ENCODE measurements at regions not wholly inside any gene's neighbourhood (a gene's known extent, or its start where the extent isn't known, plus 50 kb on each side); places are given as distances from the start of the nearest gene placed in this dataset.

DNA sequence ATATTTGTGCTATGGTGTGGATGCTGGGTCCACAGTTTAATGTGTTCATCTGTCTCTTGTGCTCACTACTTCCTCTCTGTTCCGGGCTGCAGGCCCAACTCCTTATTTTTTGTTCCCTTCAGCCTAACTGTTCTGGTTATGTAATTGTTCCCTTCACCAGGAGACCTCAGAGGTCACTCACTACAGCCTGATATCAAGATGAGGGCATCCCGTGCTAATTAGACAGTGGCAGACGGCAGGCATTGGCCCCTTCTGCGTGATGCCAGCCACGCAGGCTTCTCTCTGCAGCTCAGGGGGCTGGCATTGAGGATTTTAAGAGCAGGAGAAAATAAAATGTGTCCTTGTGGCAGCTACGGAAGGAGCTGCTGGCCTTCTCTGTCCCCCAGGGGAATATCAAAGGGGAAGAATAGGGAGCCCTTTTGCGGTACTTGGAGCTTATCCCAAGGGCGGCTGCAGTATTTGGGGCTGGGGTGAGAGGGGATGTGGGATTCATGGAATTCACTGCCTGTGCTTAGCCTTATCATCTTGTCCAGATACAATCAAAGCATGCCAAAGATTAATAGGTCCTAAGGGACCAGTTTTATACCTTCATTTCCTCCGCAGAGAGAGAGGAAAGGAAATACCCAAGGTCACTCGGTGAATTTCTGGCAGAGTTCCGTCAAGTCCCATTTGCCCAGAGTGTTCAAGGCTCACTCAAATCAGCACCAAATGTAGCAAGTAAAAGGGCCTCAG, 53.3 kb upstream of the TRIB2 start:
- Histone ChIP-seq H3K4me2 (ENCODE audit: low read length) (no peak overlapping the region), H3K27me3 (ENCODE audit: control insufficient read depth, low read length) (no peaks in the 10 kb centered on the region), H3K4me3 (ENCODE audit: low read length) (no peak overlapping the region), H3F3A (ENCODE audit: control insufficient read depth, insufficient read depth) (no peaks in the 10 kb centered on the region), H3K27ac (ENCODE audit: low read depth, low read length) (no peak overlapping the region), H3K79me2 (ENCODE audit: control insufficient read depth, low read length) (no peaks in the 10 kb centered on the region), H3K9me2 (replicated peaks; ENCODE audit: control insufficient read depth, low read length) (no peaks in the 10 kb centered on the region), H3K36me3 (ENCODE audit: control insufficient read depth, low read length) (no peaks in the 10 kb centered on the region), H3K4me1 (ENCODE audit: control insufficient read depth, low read length) (no peaks in the 10 kb centered on the region), H3K9me3 (ENCODE audit: control insufficient read depth, insufficient read depth, low read length) (peaks cover 9% of the 10 kb centered on the region; the same call in 1 of the 2 replicates), H4K20me1 (ENCODE audit: control insufficient read depth, insufficient read depth, low read depth, low read length) (no peaks in the 10 kb centered on the region)
- TF ChIP-seq, protein P1, sequence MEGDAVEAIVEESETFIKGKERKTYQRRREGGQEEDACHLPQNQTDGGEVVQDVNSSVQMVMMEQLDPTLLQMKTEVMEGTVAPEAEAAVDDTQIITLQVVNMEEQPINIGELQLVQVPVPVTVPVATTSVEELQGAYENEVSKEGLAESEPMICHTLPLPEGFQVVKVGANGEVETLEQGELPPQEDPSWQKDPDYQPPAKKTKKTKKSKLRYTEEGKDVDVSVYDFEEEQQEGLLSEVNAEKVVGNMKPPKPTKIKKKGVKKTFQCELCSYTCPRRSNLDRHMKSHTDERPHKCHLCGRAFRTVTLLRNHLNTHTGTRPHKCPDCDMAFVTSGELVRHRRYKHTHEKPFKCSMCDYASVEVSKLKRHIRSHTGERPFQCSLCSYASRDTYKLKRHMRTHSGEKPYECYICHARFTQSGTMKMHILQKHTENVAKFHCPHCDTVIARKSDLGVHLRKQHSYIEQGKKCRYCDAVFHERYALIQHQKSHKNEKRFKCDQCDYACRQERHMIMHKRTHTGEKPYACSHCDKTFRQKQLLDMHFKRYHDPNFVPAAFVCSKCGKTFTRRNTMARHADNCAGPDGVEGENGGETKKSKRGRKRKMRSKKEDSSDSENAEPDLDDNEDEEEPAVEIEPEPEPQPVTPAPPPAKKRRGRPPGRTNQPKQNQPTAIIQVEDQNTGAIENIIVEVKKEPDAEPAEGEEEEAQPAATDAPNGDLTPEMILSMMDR (IDR thresholded peaks at IDR 0.05; ENCODE audit: low read depth, low read length, poor library complexity, severe bottlenecking), result no peak
- TF ChIP-seq EZH2phosphoT487 (IDR thresholded peaks at IDR 0.05; ENCODE audit: borderline replicate concordance, low read length), result no peak

DNA sequence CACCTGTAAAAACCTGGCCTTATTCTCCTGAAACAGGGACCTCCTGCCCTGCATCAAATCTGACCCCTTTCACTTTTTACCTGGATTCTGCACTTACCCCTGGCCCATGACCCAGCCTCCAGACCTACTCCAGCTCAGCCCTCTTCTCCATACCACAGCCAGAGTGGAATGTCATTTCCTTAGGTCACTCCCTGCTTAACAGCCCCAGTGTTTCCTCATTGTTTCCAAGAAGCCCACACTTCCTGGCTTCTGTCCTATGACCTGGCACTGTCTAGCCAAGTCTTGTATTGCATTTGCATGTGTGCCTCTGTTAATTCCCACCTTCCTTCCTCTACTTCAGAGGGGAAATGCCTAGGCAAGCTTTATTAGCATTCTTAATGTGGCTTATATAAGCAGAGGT, 51.4 kb upstream of the TRIB2 start:
- Histone ChIP-seq H3K36me3 (ENCODE audit: control insufficient read depth, low read length) (no peaks in the 10 kb centered on the region), H3K4me1 (ENCODE audit: control insufficient read depth, low read length) (no peaks in the 10 kb centered on the region), H3K4me2 (ENCODE audit: low read length) (no peak overlapping the region), H3K9me2 (replicated peaks; ENCODE audit: control insufficient read depth, low read length) (no peaks in the 10 kb centered on the region), H3K27ac (ENCODE audit: low read depth, low read length) (no peak overlapping the region), H3K79me2 (ENCODE audit: control insufficient read depth, low read length) (no peaks in the 10 kb centered on the region), H3K4me3 (ENCODE audit: low read length) (no peak overlapping the region), H3F3A (ENCODE audit: control insufficient read depth, insufficient read depth) (no peaks in the 10 kb centered on the region), H3K9me3 (ENCODE audit: control insufficient read depth, insufficient read depth, low read length) (peaks cover 9% of the 10 kb centered on the region; the same call in 1 of the 2 replicates), H4K20me1 (ENCODE audit: control insufficient read depth, insufficient read depth, low read depth, low read length) (no peaks in the 10 kb centered on the region), H3K27me3 (ENCODE audit: control insufficient read depth, low read length) (no peaks in the 10 kb centered on the region)
- no peak for TF ChIP-seq EZH2phosphoT487 (IDR thresholded peaks at IDR 0.05; ENCODE audit: borderline replicate concordance, low read length)
- TF ChIP-seq, protein P1 (IDR thresholded peaks at IDR 0.05; ENCODE audit: low read depth, low read length, poor library complexity, severe bottlenecking), result no peak

DNA sequence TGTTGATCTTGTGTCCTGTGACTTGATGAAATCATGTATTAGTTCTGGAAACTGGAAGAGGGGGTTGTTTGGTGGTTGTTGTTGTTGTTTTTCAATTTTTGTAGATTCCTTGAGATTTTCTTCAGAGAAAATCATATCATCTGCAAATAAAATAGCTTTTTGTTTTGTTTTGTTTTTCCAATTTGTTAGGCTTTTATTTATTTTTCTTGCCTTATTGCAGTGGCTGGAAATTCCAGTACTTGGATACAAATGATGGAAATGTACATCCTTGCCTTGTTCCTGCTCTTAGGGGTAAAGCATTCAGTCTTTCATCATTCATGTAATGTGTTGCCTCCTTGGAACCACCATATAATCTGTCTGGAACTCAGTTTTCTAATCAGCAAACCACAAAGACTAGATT, 50.3 kb upstream of the TRIB2 start:
- Histone ChIP-seq H4K20me1 (ENCODE audit: control insufficient read depth, insufficient read depth, low read depth, low read length) (no peaks in the 10 kb centered on the region), H3K27ac (ENCODE audit: low read depth, low read length) (no peak overlapping the region), H3K36me3 (ENCODE audit: control insufficient read depth, low read length) (no peaks in the 10 kb centered on the region), H3F3A (ENCODE audit: control insufficient read depth, insufficient read depth) (no peaks in the 10 kb centered on the region), H3K4me1 (ENCODE audit: control insufficient read depth, low read length) (no peaks in the 10 kb centered on the region), H3K79me2 (ENCODE audit: control insufficient read depth, low read length) (no peaks in the 10 kb centered on the region), H3K4me2 (ENCODE audit: low read length) (no peak overlapping the region), H3K4me3 (ENCODE audit: low read length) (no peak overlapping the region), H3K27me3 (ENCODE audit: control insufficient read depth, low read length) (no peaks in the 10 kb centered on the region), H3K9me2 (replicated peaks; ENCODE audit: control insufficient read depth, low read length) (no peaks in the 10 kb centered on the region), H3K9me3 (ENCODE audit: control insufficient read depth, insufficient read depth, low read length) (peaks cover 9% of the 10 kb centered on the region; the same call in 1 of the 2 replicates)
- no peak for TF ChIP-seq EZH2phosphoT487 (IDR thresholded peaks at IDR 0.05; ENCODE audit: borderline replicate concordance, low read length)
- TF ChIP-seq, protein P1 (IDR thresholded peaks at IDR 0.05; ENCODE audit: low read depth, low read length, poor library complexity, severe bottlenecking), result no peak
